AG09309 (cell line): ENCODE measurements at regions not wholly inside any gene's neighbourhood (a gene's known extent, or its start where the extent isn't known, plus 50 kb on each side); places are given as distances from the start of the nearest gene placed in this dataset.

Experiments used
- DNase-seq: peaks from one replicate; pipeline ENCODE4 v3.0.0-alpha.2; 2010; ENCODE audit warnings: low read depth
- H3K4me3 ChIP-seq: 2 replicates; pipeline ENCODE4 v1.5.1; 2011; ENCODE audit warnings: mild to moderate bottlenecking, low read depth, low read length, moderate library complexity; ENCODE audit not compliant: control insufficient read depth
- TF ChIP-seq, protein P1 (sequence below): IDR thresholded peaks from 2 replicates; pipeline ENCODE4 v1.5.1; 2011; ENCODE audit warnings: mild to moderate bottlenecking, low read depth, low read length, inconsistent platforms; ENCODE audit not compliant: insufficient read depth, control insufficient read depth; ENCODE audit errors: missing control alignments

DNA sequence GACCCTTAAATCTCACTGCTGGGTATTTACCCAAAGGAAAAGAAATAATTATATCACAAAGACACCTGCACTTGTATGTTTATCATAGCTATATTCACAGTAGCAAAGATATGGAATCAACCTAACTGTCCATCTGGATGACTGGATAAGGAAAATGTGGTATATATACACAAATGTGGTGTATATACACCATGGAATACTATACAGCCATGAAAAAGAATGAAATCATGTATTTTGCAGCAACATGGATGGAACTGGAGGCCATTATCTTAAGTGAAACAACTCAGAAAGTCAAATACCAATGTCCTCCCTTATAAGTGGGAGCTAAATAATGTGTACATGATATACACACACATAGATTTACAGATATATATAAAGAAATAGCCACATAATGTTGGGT is 168.2 kb downstream of the SH2D4B start:
- no peak for DNase-seq
- no peak overlapping the region for H3K4me3 ChIP-seq
- TF ChIP-seq, protein P1, sequence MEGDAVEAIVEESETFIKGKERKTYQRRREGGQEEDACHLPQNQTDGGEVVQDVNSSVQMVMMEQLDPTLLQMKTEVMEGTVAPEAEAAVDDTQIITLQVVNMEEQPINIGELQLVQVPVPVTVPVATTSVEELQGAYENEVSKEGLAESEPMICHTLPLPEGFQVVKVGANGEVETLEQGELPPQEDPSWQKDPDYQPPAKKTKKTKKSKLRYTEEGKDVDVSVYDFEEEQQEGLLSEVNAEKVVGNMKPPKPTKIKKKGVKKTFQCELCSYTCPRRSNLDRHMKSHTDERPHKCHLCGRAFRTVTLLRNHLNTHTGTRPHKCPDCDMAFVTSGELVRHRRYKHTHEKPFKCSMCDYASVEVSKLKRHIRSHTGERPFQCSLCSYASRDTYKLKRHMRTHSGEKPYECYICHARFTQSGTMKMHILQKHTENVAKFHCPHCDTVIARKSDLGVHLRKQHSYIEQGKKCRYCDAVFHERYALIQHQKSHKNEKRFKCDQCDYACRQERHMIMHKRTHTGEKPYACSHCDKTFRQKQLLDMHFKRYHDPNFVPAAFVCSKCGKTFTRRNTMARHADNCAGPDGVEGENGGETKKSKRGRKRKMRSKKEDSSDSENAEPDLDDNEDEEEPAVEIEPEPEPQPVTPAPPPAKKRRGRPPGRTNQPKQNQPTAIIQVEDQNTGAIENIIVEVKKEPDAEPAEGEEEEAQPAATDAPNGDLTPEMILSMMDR: no peak

DNA sequence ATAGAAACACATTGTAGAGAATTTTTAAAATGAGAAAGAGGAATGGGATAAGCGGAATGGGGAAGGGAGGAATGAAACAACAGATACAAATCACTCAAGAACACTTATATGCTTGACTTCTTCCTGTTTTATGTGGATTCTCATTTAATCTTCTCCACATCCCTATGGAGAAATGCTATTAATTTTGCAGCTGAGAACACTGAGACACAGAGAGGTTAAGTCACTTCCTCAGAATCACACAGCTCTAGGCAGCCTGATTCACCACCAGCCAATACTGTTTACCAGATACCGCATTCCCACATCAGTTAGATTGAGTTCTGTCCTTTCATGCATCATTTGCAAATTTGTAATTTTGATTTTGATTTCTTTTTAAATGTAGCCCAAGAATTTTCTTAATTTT is 170.5 kb downstream of the SH2D4B start:
- H3K4me3 ChIP-seq: no peak overlapping the region
- TF ChIP-seq, protein P1: no peak
- DNase-seq: no peak

DNA sequence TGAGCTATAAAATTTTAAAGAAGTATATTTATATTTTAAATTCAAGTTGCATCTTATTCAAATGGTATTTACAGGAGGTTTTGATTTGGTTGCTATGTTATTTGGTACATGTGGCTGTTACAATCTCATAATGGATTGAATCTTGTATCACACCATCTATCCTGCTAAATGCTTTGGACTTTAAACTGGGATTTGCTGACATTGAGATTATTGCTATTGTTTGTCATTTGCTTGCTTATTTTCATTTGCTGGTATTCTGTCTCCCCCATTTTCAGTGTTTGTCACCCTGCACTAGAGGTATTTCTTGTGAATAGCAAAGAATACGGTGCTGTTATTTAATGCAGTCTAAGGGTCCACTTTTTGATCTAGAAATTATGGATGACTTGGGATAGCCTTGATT is 171.1 kb downstream of the SH2D4B start:
- TF ChIP-seq, protein P1: no peak
- no peak overlapping the region for H3K4me3 ChIP-seq
- no peak for DNase-seq

DNA sequence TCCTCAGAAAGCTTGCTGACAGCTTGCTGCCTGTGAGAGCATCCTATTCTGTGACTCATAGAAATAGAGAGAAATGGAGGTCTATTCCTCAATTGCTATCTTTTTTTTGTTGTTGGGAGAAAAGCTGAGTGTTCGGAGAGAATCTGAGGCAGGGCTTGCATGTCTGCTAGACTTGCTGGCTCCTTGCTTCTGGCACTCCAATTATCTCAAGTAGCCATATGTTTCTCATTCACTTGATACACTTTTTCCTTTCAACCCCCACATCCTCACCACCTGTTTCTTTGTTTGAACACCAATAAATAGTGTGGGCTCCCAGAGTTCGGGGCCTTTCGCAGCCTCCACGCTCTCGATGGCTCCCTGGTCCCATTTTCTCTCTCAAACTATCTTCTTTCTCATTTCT is 172.2 kb downstream of the SH2D4B start:
- no peak for DNase-seq
- TF ChIP-seq, protein P1: no peak
- no peak overlapping the region for H3K4me3 ChIP-seq

DNA sequence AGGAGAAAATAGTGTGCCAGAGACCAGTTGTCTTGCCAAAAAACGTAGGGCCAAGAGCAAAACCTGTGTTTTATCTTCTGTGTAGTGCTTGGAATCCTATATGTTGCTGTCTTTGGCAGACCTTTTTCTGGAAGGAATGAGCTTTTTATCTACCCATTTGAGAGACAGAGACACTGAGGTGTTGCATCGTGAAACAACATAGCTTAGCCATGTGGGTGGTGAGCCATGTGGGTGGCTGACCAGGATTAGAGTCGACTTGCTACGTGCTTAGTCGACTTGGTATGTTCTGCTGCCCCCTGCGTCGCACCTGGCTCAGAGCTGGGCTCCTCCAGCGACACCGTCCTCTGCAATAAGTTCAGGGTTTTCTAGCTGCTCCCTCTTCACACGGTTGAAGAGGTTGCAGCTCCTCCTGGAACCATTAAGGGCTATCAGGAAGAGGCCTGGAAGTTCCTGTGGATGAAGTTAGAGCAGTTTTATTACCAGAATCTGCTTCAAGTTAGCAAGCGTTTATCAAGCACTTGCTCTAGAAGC is 175.8 kb downstream of the SH2D4B start:
- TF ChIP-seq, protein P1: no peak
- no peak overlapping the region for H3K4me3 ChIP-seq

DNA sequence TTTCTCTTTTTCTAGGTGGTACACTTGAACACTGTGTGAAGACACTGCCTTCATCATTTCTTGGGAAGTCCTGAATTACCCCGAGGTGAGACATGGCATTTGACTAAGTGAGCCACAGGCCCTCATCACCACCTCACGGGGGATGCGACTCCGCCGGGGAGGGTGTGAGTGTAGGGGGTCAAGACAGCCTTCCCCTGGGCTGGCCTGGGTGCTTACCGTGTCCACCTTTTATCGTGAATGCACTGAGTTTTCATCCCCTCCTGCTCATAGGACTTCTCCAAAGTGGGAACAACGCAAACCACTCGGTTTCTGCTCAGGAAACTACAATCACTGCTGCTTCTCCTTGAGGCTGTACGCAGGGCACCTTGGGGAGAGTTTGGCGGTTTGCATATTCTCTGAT is 176.9 kb downstream of the SH2D4B start:
- TF ChIP-seq, protein P1: no peak
- H3K4me3 ChIP-seq: no peak overlapping the region
- no peak for DNase-seq

More for the DNA sequence above, 175.8 kb downstream of the SH2D4B start:
- no peak for DNase-seq

DNA sequence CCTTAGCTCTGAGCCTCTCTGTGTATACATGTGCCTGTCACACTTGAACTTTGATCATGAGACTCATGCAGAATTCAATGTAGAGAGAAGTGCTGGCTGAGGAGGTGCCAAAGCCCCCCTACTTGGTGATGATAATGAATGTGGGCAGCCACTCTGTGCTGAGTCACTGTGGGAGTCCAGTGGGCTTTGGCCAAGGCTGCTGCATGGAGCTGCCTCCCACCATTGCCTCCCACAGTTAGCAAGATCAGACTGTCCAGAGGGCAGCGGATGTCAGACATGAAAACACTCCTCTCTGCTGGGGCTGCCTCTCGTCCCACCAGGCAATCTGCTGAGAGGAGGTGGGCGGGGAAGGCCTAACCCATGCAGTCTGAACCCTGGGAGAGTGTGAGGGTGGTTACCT is 180.3 kb downstream of the SH2D4B start:
- no peak overlapping the region for H3K4me3 ChIP-seq
- DNase-seq: no peak
- TF ChIP-seq, protein P1: no peak
